ENCODE measurements at regions not wholly inside any gene's neighbourhood (a gene's known extent, or its start where the extent isn't known, plus 50 kb on each side); places are given as distances from the start of the nearest gene placed in this dataset.

GRCh38 chr7:12054830-12055229 is 156.3 kb upstream of the TMEM106B start:
- H3K27ac ChIP-seq (ENCODE audit: low read depth in 1 of 2, low read length in 1 of 2), result no peak overlapping the region
- H3K27me3 ChIP-seq (ENCODE audit: control insufficient read depth in 3 of 3, insufficient read depth in 3 of 3, low read length in 2 of 3), result no peaks in the 10 kb centered on the region
- DNase-seq, result no peak
- no peaks in the 10 kb centered on the region for H3K36me3 ChIP-seq (ENCODE audit: control insufficient read depth in 4 of 4, insufficient read depth in 4 of 4, low read length in 4 of 4)
- H3K4me3 ChIP-seq, result no peak overlapping the region
- no peak for ATAC-seq (ENCODE audit: insufficient read depth, low FRiP score)
- no peak overlapping the region for H3K9ac ChIP-seq (ENCODE audit: insufficient read depth in 1 of 2, low read length in 2 of 2)
- H3K9me3 ChIP-seq (ENCODE audit: control insufficient read depth in 4 of 4, insufficient read depth in 3 of 4, low read length in 3 of 4), result peaks cover 0 to 12% (median 8%) of the 10 kb centered on the region in 4 donors
- H3K4me1 ChIP-seq (ENCODE audit: control insufficient read depth in 5 of 5, insufficient read depth in 5 of 5, low read length in 5 of 5), result no peaks in the 10 kb centered on the region
- TF ChIP-seq CTCF (IDR thresholded peaks at IDR 0.05; ENCODE audit: control extremely low read depth, extremely low read depth), result no peak

GRCh38 chr7:12056381-12056780 is 154.7 kb upstream of the TMEM106B start:
- no peaks in the 10 kb centered on the region for H3K27me3 ChIP-seq (ENCODE audit: control insufficient read depth in 3 of 3, insufficient read depth in 3 of 3, low read length in 2 of 3)
- TF ChIP-seq CTCF (IDR thresholded peaks at IDR 0.05; ENCODE audit: control extremely low read depth, extremely low read depth), result no peak
- H3K9ac ChIP-seq (ENCODE audit: insufficient read depth in 1 of 2, low read length in 2 of 2), result no peak overlapping the region
- no peaks in the 10 kb centered on the region for H3K36me3 ChIP-seq (ENCODE audit: control insufficient read depth in 4 of 4, insufficient read depth in 4 of 4, low read length in 4 of 4)
- no peak for DNase-seq
- peaks cover 0 to 12% (median 8%) of the 10 kb centered on the region in 4 donors for H3K9me3 ChIP-seq (ENCODE audit: control insufficient read depth in 4 of 4, insufficient read depth in 3 of 4, low read length in 3 of 4)
- no peaks in the 10 kb centered on the region for H3K4me1 ChIP-seq (ENCODE audit: control insufficient read depth in 5 of 5, insufficient read depth in 5 of 5, low read length in 5 of 5)
- ATAC-seq (ENCODE audit: insufficient read depth, low FRiP score), result no peak
- no peak overlapping the region for H3K4me3 ChIP-seq
- H3K27ac ChIP-seq (ENCODE audit: low read depth in 1 of 2, low read length in 1 of 2), result no peak overlapping the region

- TF ChIP-seq CTCF (IDR thresholded peaks at IDR 0.05; ENCODE audit: control extremely low read depth, extremely low read depth), result no peak
- no peak overlapping the region for H3K9ac ChIP-seq (ENCODE audit: insufficient read depth in 1 of 2, low read length in 2 of 2)
- WGBS, 2 donors, result 85 to 90% methylated on average over 2 of the region's 2 CpGs
Observed at GRCh38 chr7:12056977-12057376, 154.1 kb upstream of the TMEM106B start.

GRCh38 chr7:12062062-12062461 is 149.0 kb upstream of the TMEM106B start:
- no peak for ATAC-seq (ENCODE audit: insufficient read depth, low FRiP score)
- no peak for DNase-seq

More at GRCh38 chr7:12056977-12057376, 154.1 kb upstream of the TMEM106B start:
- Histone ChIP-seq H3K4me1 (ENCODE audit: control insufficient read depth in 5 of 5, insufficient read depth in 5 of 5, low read length in 5 of 5) (no peaks in the 10 kb centered on the region), H3K9me3 (ENCODE audit: control insufficient read depth in 4 of 4, insufficient read depth in 3 of 4, low read length in 3 of 4) (peaks cover 0 to 12% (median 8%) of the 10 kb centered on the region in 4 donors), H3K4me3 (no peak overlapping the region), H3K27ac (ENCODE audit: low read depth in 1 of 2, low read length in 1 of 2) (no peak overlapping the region), H3K36me3 (ENCODE audit: control insufficient read depth in 4 of 4, insufficient read depth in 4 of 4, low read length in 4 of 4) (no peaks in the 10 kb centered on the region), H3K27me3 (ENCODE audit: control insufficient read depth in 3 of 3, insufficient read depth in 3 of 3, low read length in 2 of 3) (no peaks in the 10 kb centered on the region)
- no peak for DNase-seq
- no peak for ATAC-seq (ENCODE audit: insufficient read depth, low FRiP score)

More at GRCh38 chr7:12062062-12062461, 149.0 kb upstream of the TMEM106B start:
- Histone ChIP-seq H3K4me1 (ENCODE audit: control insufficient read depth in 5 of 5, insufficient read depth in 5 of 5, low read length in 5 of 5) (no peaks in the 10 kb centered on the region), H3K9ac (ENCODE audit: insufficient read depth in 1 of 2, low read length in 2 of 2) (no peak overlapping the region), H3K4me3 (no peak overlapping the region), H3K27me3 (ENCODE audit: control insufficient read depth in 3 of 3, insufficient read depth in 3 of 3, low read length in 2 of 3) (no peaks in the 10 kb centered on the region), H3K36me3 (ENCODE audit: control insufficient read depth in 4 of 4, insufficient read depth in 4 of 4, low read length in 4 of 4) (no peaks in the 10 kb centered on the region), H3K9me3 (ENCODE audit: control insufficient read depth in 4 of 4, insufficient read depth in 3 of 4, low read length in 3 of 4) (peaks cover 0 to 3% (median 0%) of the 10 kb centered on the region in 4 donors), H3K27ac (ENCODE audit: low read depth in 1 of 2, low read length in 1 of 2) (no peak overlapping the region)
- no peak for TF ChIP-seq CTCF (IDR thresholded peaks at IDR 0.05; ENCODE audit: control extremely low read depth, extremely low read depth)

All from lung (tissue), 11 donors.